ENCODE measurements at regions not wholly inside any gene's neighbourhood (a gene's known extent, or its start where the extent isn't known, plus 50 kb on each side); places are given as distances from the start of the nearest gene placed in this dataset.

DNA sequence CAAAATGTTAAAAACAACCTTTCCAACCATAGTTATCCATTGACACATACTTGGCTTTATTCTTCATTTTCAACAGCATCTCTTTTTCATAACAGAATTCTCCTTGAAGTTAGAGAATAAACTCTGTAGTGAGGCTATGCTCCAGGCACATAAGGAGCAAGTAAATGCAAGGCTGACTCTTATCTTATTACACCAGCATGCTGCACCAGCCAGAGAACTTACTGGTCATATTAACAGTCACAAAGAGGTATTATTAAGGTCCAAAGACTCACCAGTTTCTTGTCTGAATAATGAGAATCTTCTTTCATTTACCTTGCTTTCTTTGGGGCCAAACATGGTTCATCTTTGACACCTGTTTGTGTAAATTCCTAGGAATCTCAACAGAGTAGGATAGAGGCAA is 71.3 kb upstream of the IVNS1ABP start:
- TF ChIP-seq, protein P1, sequence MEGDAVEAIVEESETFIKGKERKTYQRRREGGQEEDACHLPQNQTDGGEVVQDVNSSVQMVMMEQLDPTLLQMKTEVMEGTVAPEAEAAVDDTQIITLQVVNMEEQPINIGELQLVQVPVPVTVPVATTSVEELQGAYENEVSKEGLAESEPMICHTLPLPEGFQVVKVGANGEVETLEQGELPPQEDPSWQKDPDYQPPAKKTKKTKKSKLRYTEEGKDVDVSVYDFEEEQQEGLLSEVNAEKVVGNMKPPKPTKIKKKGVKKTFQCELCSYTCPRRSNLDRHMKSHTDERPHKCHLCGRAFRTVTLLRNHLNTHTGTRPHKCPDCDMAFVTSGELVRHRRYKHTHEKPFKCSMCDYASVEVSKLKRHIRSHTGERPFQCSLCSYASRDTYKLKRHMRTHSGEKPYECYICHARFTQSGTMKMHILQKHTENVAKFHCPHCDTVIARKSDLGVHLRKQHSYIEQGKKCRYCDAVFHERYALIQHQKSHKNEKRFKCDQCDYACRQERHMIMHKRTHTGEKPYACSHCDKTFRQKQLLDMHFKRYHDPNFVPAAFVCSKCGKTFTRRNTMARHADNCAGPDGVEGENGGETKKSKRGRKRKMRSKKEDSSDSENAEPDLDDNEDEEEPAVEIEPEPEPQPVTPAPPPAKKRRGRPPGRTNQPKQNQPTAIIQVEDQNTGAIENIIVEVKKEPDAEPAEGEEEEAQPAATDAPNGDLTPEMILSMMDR (IDR thresholded peaks at IDR 0.05; ENCODE audit: low read length), result no peak
- TF ChIP-seq EZH2 (IDR thresholded peaks at IDR 0.05; ENCODE audit: borderline replicate concordance, low read length), result no peak
